Uterus (tissue), 2 donors: ENCODE measurements at regions not wholly inside any gene's neighbourhood (a gene's known extent, or its start where the extent isn't known, plus 50 kb on each side); places are given as distances from the start of the nearest gene placed in this dataset.
"Not testable (repeated sequence)": the region's sequence is repeated elsewhere in the genome, so short reads cannot be mapped to it uniquely, and the experiment has no call there.

Experiments
- POLR2A ChIP-seq, 2 donors: fragments of 450-650 bp; IDR thresholded peaks; one replicate each; pipeline ENCODE4 v1.6.1; 2016; ENCODE audit warnings: antibody characterized with exemption in 2 of 2, mild to moderate bottlenecking in 1 of 2, moderate library complexity in 1 of 2
- TF ChIP-seq, protein P1 (sequence below), 4 experiments: fragments of 200-600 bp in 2 of 4; fragments of 450-650 bp in 2 of 4; sonication (generic) in 2 of 4; IDR thresholded peaks; one replicate each; pipeline ENCODE4 v1.5.1; 2016 to 2019; ENCODE audit warnings: antibody characterized with exemption in 4 of 4, mild to moderate bottlenecking in 2 of 4, moderate library complexity in 1 of 4

DNA sequence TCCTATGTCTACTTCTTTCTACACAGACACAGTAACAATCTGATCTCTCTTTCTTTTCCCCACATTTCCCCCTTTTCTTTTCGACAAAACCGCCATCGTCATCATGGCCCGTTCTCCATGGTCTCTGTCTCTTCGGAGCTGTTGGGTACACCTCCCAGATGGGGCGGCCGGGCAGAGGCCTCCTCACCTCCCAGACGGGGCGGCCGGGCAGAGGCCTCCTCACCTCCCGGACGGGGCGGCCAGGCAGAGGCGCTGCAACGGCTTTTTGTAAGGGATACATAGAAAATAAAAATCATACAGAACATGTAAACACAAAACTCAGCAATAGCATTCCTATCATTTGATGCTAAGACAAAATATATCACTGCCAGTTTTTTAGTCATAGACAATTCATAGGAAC lies 57.2 kb upstream of the USP25 start:
- TF ChIP-seq, protein P1, sequence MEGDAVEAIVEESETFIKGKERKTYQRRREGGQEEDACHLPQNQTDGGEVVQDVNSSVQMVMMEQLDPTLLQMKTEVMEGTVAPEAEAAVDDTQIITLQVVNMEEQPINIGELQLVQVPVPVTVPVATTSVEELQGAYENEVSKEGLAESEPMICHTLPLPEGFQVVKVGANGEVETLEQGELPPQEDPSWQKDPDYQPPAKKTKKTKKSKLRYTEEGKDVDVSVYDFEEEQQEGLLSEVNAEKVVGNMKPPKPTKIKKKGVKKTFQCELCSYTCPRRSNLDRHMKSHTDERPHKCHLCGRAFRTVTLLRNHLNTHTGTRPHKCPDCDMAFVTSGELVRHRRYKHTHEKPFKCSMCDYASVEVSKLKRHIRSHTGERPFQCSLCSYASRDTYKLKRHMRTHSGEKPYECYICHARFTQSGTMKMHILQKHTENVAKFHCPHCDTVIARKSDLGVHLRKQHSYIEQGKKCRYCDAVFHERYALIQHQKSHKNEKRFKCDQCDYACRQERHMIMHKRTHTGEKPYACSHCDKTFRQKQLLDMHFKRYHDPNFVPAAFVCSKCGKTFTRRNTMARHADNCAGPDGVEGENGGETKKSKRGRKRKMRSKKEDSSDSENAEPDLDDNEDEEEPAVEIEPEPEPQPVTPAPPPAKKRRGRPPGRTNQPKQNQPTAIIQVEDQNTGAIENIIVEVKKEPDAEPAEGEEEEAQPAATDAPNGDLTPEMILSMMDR (IDR thresholded peaks at IDR 0.05): not testable (repeated sequence)
- TF ChIP-seq POLR2A (IDR thresholded peaks at IDR 0.05): not testable (repeated sequence)
